ENCODE measurements at regions not wholly inside any gene's neighbourhood (a gene's known extent, or its start where the extent isn't known, plus 50 kb on each side); places are given as distances from the start of the nearest gene placed in this dataset.

- no peaks in the 10 kb centered on the region for H3K4me1 ChIP-seq (ENCODE audit: control insufficient read depth, insufficient read depth, low read length)
- no peak overlapping the region for H3K27ac ChIP-seq (ENCODE audit: low read length)
- no peaks in the 10 kb centered on the region for H3K27me3 ChIP-seq (ENCODE audit: control insufficient read depth, insufficient read depth, low read length)
- no peaks in the 10 kb centered on the region for H3K36me3 ChIP-seq (ENCODE audit: control insufficient read depth, insufficient read depth, low read length)
- no CpG with 5 or more reads among the region's 2 CpGs for WGBS (ENCODE audit: insufficient coverage, low lambda C conversion rate)
- no peak for DNase-seq
- H3K9me3 ChIP-seq (ENCODE audit: control insufficient read depth, low read depth, low read length), result no peaks in the 10 kb centered on the region
- H3K4me3 ChIP-seq (ENCODE audit: low read length), result no peak overlapping the region
These were observed 181.3 kb downstream of the TMX3 start for GRCh38 chr18:68533641-68534040.

GRCh38 chr18:68532328-68532885 is 182.5 kb downstream of the TMX3 start:
- no peaks in the 10 kb centered on the region for H3K9me3 ChIP-seq (ENCODE audit: control insufficient read depth, low read depth, low read length)
- H3K4me3 ChIP-seq (ENCODE audit: low read length), result no peak overlapping the region
- WGBS (ENCODE audit: insufficient coverage, low lambda C conversion rate), result no CpG with 5 or more reads among the region's 3 CpGs
- H3K36me3 ChIP-seq (ENCODE audit: control insufficient read depth, insufficient read depth, low read length), result no peaks in the 10 kb centered on the region
- H3K27ac ChIP-seq (ENCODE audit: low read length), result no peak overlapping the region
- no peaks in the 10 kb centered on the region for H3K4me1 ChIP-seq (ENCODE audit: control insufficient read depth, insufficient read depth, low read length)
- DNase-seq, result no peak
- no peaks in the 10 kb centered on the region for H3K27me3 ChIP-seq (ENCODE audit: control insufficient read depth, insufficient read depth, low read length)

GRCh38 chr18:68525091-68525490 is 189.8 kb downstream of the TMX3 start:
- Histone ChIP-seq H3K36me3 (ENCODE audit: control insufficient read depth, insufficient read depth, low read length) (no peaks in the 10 kb centered on the region), H3K4me1 (ENCODE audit: control insufficient read depth, insufficient read depth, low read length) (no peaks in the 10 kb centered on the region), H3K27ac (ENCODE audit: low read length) (no peak overlapping the region), H3K4me3 (ENCODE audit: low read length) (no peak overlapping the region), H3K9me3 (ENCODE audit: control insufficient read depth, low read depth, low read length) (no peaks in the 10 kb centered on the region), H3K27me3 (ENCODE audit: control insufficient read depth, insufficient read depth, low read length) (no peaks in the 10 kb centered on the region)
- DNase-seq, result no peak
- WGBS (ENCODE audit: insufficient coverage, low lambda C conversion rate), result 75% methylated on average over 1 of the region's 2 CpGs

GRCh38 chr18:68520406-68521075 is 194.4 kb downstream of the TMX3 start:
- no peaks in the 10 kb centered on the region for H3K4me1 ChIP-seq (ENCODE audit: control insufficient read depth, insufficient read depth, low read length)
- WGBS (ENCODE audit: insufficient coverage, low lambda C conversion rate), result 93% methylated on average over 4 of the region's 6 CpGs

GRCh38 chr18:68519336-68519735 is 195.6 kb downstream of the TMX3 start:
- H3K9me3 ChIP-seq (ENCODE audit: control insufficient read depth, low read depth, low read length), result no peaks in the 10 kb centered on the region
- DNase-seq, result no peak
- H3K36me3 ChIP-seq (ENCODE audit: control insufficient read depth, insufficient read depth, low read length), result no peaks in the 10 kb centered on the region
- 90% methylated on average over 2 of the region's 3 CpGs for WGBS (ENCODE audit: insufficient coverage, low lambda C conversion rate)
- no peaks in the 10 kb centered on the region for H3K27me3 ChIP-seq (ENCODE audit: control insufficient read depth, insufficient read depth, low read length)
- H3K27ac ChIP-seq (ENCODE audit: low read length), result no peak overlapping the region
- H3K4me3 ChIP-seq (ENCODE audit: low read length), result no peak overlapping the region
- no peaks in the 10 kb centered on the region for H3K4me1 ChIP-seq (ENCODE audit: control insufficient read depth, insufficient read depth, low read length)

More at GRCh38 chr18:68520406-68521075, 194.4 kb downstream of the TMX3 start:
- Histone ChIP-seq H3K4me3 (ENCODE audit: low read length) (no peak overlapping the region), H3K9me3 (ENCODE audit: control insufficient read depth, low read depth, low read length) (no peaks in the 10 kb centered on the region), H3K27me3 (ENCODE audit: control insufficient read depth, insufficient read depth, low read length) (no peaks in the 10 kb centered on the region), H3K27ac (ENCODE audit: low read length) (no peak overlapping the region), H3K36me3 (ENCODE audit: control insufficient read depth, insufficient read depth, low read length) (no peaks in the 10 kb centered on the region)
- no peak for DNase-seq

- H3K4me3 ChIP-seq (ENCODE audit: low read length), result no peak overlapping the region
- WGBS (ENCODE audit: insufficient coverage, low lambda C conversion rate), result no CpG with 5 or more reads among the region's 2 CpGs
- no peak overlapping the region for H3K27ac ChIP-seq (ENCODE audit: low read length)
- no peaks in the 10 kb centered on the region for H3K9me3 ChIP-seq (ENCODE audit: control insufficient read depth, low read depth, low read length)
- no peaks in the 10 kb centered on the region for H3K27me3 ChIP-seq (ENCODE audit: control insufficient read depth, insufficient read depth, low read length)
- no peak for DNase-seq
- no peaks in the 10 kb centered on the region for H3K4me1 ChIP-seq (ENCODE audit: control insufficient read depth, insufficient read depth, low read length)
- H3K36me3 ChIP-seq (ENCODE audit: control insufficient read depth, insufficient read depth, low read length), result no peaks in the 10 kb centered on the region
These were observed 205.0 kb downstream of the TMX3 start for GRCh38 chr18:68509902-68510301.

GRCh38 chr18:68507781-68508180 is 207.1 kb downstream of the TMX3 start:
- Histone ChIP-seq H3K36me3 (ENCODE audit: control insufficient read depth, insufficient read depth, low read length) (no peaks in the 10 kb centered on the region), H3K4me1 (ENCODE audit: control insufficient read depth, insufficient read depth, low read length) (no peaks in the 10 kb centered on the region), H3K27me3 (ENCODE audit: control insufficient read depth, insufficient read depth, low read length) (no peaks in the 10 kb centered on the region), H3K4me3 (ENCODE audit: low read length) (no peak overlapping the region), H3K9me3 (ENCODE audit: control insufficient read depth, low read depth, low read length) (no peaks in the 10 kb centered on the region), H3K27ac (ENCODE audit: low read length) (no peak overlapping the region)
- WGBS (ENCODE audit: insufficient coverage, low lambda C conversion rate), result no CpG with 5 or more reads among the region's 2 CpGs
- no peak for DNase-seq

GRCh38 chr18:68505178-68505574 is 209.7 kb downstream of the TMX3 start:
- H3K9me3 ChIP-seq (ENCODE audit: control insufficient read depth, low read depth, low read length), result no peaks in the 10 kb centered on the region
- H3K27me3 ChIP-seq (ENCODE audit: control insufficient read depth, insufficient read depth, low read length), result no peaks in the 10 kb centered on the region
- no peak overlapping the region for H3K4me3 ChIP-seq (ENCODE audit: low read length)
- no peaks in the 10 kb centered on the region for H3K36me3 ChIP-seq (ENCODE audit: control insufficient read depth, insufficient read depth, low read length)
- H3K4me1 ChIP-seq (ENCODE audit: control insufficient read depth, insufficient read depth, low read length), result no peaks in the 10 kb centered on the region
- WGBS (ENCODE audit: insufficient coverage, low lambda C conversion rate), result 88% methylated on average over 3 of the region's 3 CpGs
- H3K27ac ChIP-seq (ENCODE audit: low read length), result no peak overlapping the region
- no peak for DNase-seq

- H3K4me1 ChIP-seq (ENCODE audit: control insufficient read depth, insufficient read depth, low read length), result no peaks in the 10 kb centered on the region
- 63% methylated on average over 1 of the region's 2 CpGs for WGBS (ENCODE audit: insufficient coverage, low lambda C conversion rate)
- H3K9me3 ChIP-seq (ENCODE audit: control insufficient read depth, low read depth, low read length), result no peaks in the 10 kb centered on the region
- no peaks in the 10 kb centered on the region for H3K27me3 ChIP-seq (ENCODE audit: control insufficient read depth, insufficient read depth, low read length)
- H3K36me3 ChIP-seq (ENCODE audit: control insufficient read depth, insufficient read depth, low read length), result no peaks in the 10 kb centered on the region
- no peak overlapping the region for H3K27ac ChIP-seq (ENCODE audit: low read length)
- no peak for DNase-seq
- no peak overlapping the region for H3K4me3 ChIP-seq (ENCODE audit: low read length)
These were observed 210.3 kb downstream of the TMX3 start for GRCh38 chr18:68504441-68505177.

- Histone ChIP-seq H3K4me3 (ENCODE audit: low read length) (no peak overlapping the region), H3K27me3 (ENCODE audit: control insufficient read depth, insufficient read depth, low read length) (no peaks in the 10 kb centered on the region), H3K27ac (ENCODE audit: low read length) (no peak overlapping the region), H3K4me1 (ENCODE audit: control insufficient read depth, insufficient read depth, low read length) (no peaks in the 10 kb centered on the region), H3K36me3 (ENCODE audit: control insufficient read depth, insufficient read depth, low read length) (no peaks in the 10 kb centered on the region), H3K9me3 (ENCODE audit: control insufficient read depth, low read depth, low read length) (no peaks in the 10 kb centered on the region)
- WGBS (ENCODE audit: insufficient coverage, low lambda C conversion rate), result 69% methylated on average over 3 of the region's 4 CpGs
- no peak for DNase-seq
These were observed 214.4 kb downstream of the TMX3 start for GRCh38 chr18:68500556-68500955.
